B cell (primary cell): ENCODE measurements at regions not wholly inside any gene's neighbourhood (a gene's known extent, or its start where the extent isn't known, plus 50 kb on each side); places are given as distances from the start of the nearest gene placed in this dataset.
"Not testable (repeated sequence)": the region's sequence is repeated elsewhere in the genome, so short reads cannot be mapped to it uniquely, and the experiment has no call there.

ENCODE experiments used
- ATAC-seq: fragments of 200-7000 bp; cut with Tn5 transposase; one replicate; pipeline ENCODE4 v1.10.0; 2021; ENCODE audit warnings: low read depth, mild to moderate bottlenecking, moderate number of reproducible peaks, moderate library complexity
- CTCF ChIA-PET: fragments of 350-600 bp; sonication (Branson Sonifier 250); formaldehyde crosslinking; loops from one replicate; lab custom pipeline; 2021; ENCODE audit warnings: antibody characterized with exemption, inconsistent platforms; lab: Charles Lee
- POLR2A ChIA-PET: fragments of 350-600 bp; sonication (Branson Sonifier 250); formaldehyde crosslinking; loops from one replicate; lab custom pipeline; 2021; ENCODE audit warnings: antibody characterized with exemption; lab: Charles Lee
- DNase-seq: peaks from one replicate; pipeline ENCODE4 v3.0.0; 2013
- H2AFZ ChIP-seq: 2 replicates; pipeline ENCODE4 v1.6.1; 2012; ENCODE audit warnings: mild to moderate bottlenecking, low read depth, low read length; ENCODE audit not compliant: insufficient read depth, poor library complexity, severe bottlenecking
- H3K27ac ChIP-seq, 2 donors: 1 replicate in 1 of 2; 2 replicates in 1 of 2; pipeline ENCODE4 v1.5.1; 2012 to 2013; ENCODE audit warnings: low read length in 2 of 2, mild to moderate bottlenecking in 2 of 2, moderate library complexity in 1 of 2
- H3K27me3 ChIP-seq, 4 experiments: fragments of 200-600 bp in 1 of 4; sonication (generic) in 1 of 4; replicated peaks in 1 of 4; 1 replicate in 2 of 4; 2 replicates in 2 of 4; pipeline versions ENCODE4 v1.6.1 to v1.7.0; 2013 to 2016; ENCODE audit warnings: low read length in 3 of 4, mild to moderate bottlenecking in 2 of 4, mixed read lengths in 1 of 4, moderate library complexity in 1 of 4; ENCODE audit not compliant: insufficient read depth in 4 of 4, control insufficient read depth in 3 of 4; ENCODE audit errors: control extremely low read depth in 1 of 4
- H3K36me3 ChIP-seq, 2 experiments: replicated peaks in 1 of 2; 1 replicate in 1 of 2; 2 replicates in 1 of 2; pipeline versions ENCODE4 v1.6.1 to v1.7.1; 2013; ENCODE audit warnings: low read length in 1 of 2; ENCODE audit not compliant: insufficient read depth in 2 of 2, control insufficient read depth in 1 of 2; ENCODE audit errors: control extremely low read depth in 1 of 2, extremely low read depth in 1 of 2
- H3K4me1 ChIP-seq, 2 donors: fragments of 200-600 bp in 1 of 2; sonication (generic) in 1 of 2; 1 replicate in 1 of 2; 2 replicates in 1 of 2; pipeline versions ENCODE4 v1.5.1 to v1.6.1; 2013 to 2017; ENCODE audit warnings: low read length in 2 of 2; ENCODE audit not compliant: control insufficient read depth in 2 of 2, insufficient read depth in 2 of 2
- H3K4me2 ChIP-seq: replicated peaks from 2 replicates; pipeline ENCODE3; 2012; ENCODE audit warnings: mild to moderate bottlenecking, low read depth, low read length; ENCODE audit not compliant: poor library complexity, severe bottlenecking
- H3K4me3 ChIP-seq, 5 experiments: fragments of 200-600 bp in 1 of 5; sonication (generic) in 1 of 5; 1 replicate in 3 of 5; 2 replicates in 2 of 5; pipeline versions ENCODE4 v1.5.1 to v1.7.0; 2011 to 2016; ENCODE audit warnings: low read length in 4 of 5, mild to moderate bottlenecking in 4 of 5, low read depth in 2 of 5, control low read depth in 1 of 5, moderate library complexity in 1 of 5; ENCODE audit not compliant: insufficient read depth in 1 of 5; ENCODE audit errors: control extremely low read depth in 1 of 5, extremely low read depth in 1 of 5
- H3K79me2 ChIP-seq: fragments of 200-600 bp; sonication (generic); one replicate; pipeline ENCODE4 v1.6.0; 2016; ENCODE audit warnings: low read length; ENCODE audit not compliant: control insufficient read depth, insufficient read depth
- H3K9ac ChIP-seq: fragments of 200-600 bp; sonication (generic); 2 replicates; pipeline ENCODE4 v1.6.1; 2017; ENCODE audit warnings: mild to moderate bottlenecking, low read length, moderate library complexity
- H3K9me3 ChIP-seq, 3 donors: one replicate each; pipeline versions ENCODE4 v1.6.1 to v1.7.1; 2013; ENCODE audit warnings: low read length in 2 of 3; ENCODE audit not compliant: control insufficient read depth in 2 of 3, insufficient read depth in 1 of 3; ENCODE audit errors: control extremely low read depth in 1 of 3
- H4K20me1 ChIP-seq: 2 replicates; pipeline ENCODE4 v1.6.0; 2012; ENCODE audit warnings: mild to moderate bottlenecking, low read length; ENCODE audit not compliant: insufficient read depth, control insufficient read depth, poor library complexity, severe bottlenecking
- H3K27ac Mint-ChIP-seq: one replicate; pipeline ENCODE4 v1.8.0; 2021; ENCODE audit warnings: mixed read lengths
- H3K27me3 Mint-ChIP-seq: one replicate; pipeline ENCODE4 v1.8.0; 2021; ENCODE audit warnings: mixed read lengths
- H3K4me1 Mint-ChIP-seq: one replicate; pipeline ENCODE4 v1.8.0; 2021; ENCODE audit warnings: mixed read lengths
- H3K4me3 Mint-ChIP-seq: one replicate; pipeline ENCODE4 v1.8.0; 2021; ENCODE audit warnings: mixed read lengths
- H3K9me3 Mint-ChIP-seq: one replicate; pipeline ENCODE4 v1.8.0; 2022; ENCODE audit warnings: mixed read lengths; ENCODE audit not compliant: insufficient read depth
- CTCF ChIP-seq: fragments of 200-600 bp; IDR thresholded peaks from one replicate; pipeline ENCODE4 v1.8.0; 2022; ENCODE audit warnings: antibody characterized with exemption, mild to moderate bottlenecking
- EZH2 ChIP-seq: IDR thresholded peaks from 2 replicates; pipeline ENCODE4 v1.6.1; 2012; ENCODE audit warnings: borderline replicate concordance, low read depth, mild to moderate bottlenecking, moderate library complexity, low read length; ENCODE audit not compliant: insufficient read depth, poor library complexity, severe bottlenecking
- WGBS: methylation state at CpG from one replicate; pipeline ENCODE4 v1.1.5; 2013; ENCODE audit warnings: missing lambda C conversion rate; ENCODE audit not compliant: insufficient coverage; 5-methylcytosine and 5-hydroxymethylcytosine counted together
- intact Hi-C: fragments of 100-400 bp; cut with micrococcal nuclease; formaldehyde crosslinking; loops from one replicate; pipeline ENCODE4 v1.10.0; 2022

GRCh38 chr18:22285361-22286140 lies 116.2 kb downstream of the GATA6 start:
- POLR2A ChIA-PET: no interaction called here
- Histone ChIP-seq H3K4me3 (no peak overlapping the region), H3K27ac (no peak overlapping the region), H3K27me3 (no peaks in the 10 kb centered on the region), H3K4me2 (no peak overlapping the region), H4K20me1 (no peaks in the 10 kb centered on the region), H3K9ac (no peak overlapping the region), H3K4me1 (no peaks in the 10 kb centered on the region), H3K79me2 (no peaks in the 10 kb centered on the region), H3K36me3 (no peaks in the 10 kb centered on the region), H2AFZ (no peak overlapping the region), H3K9me3 (peaks cover 0 to 4% (median 0%) of the 10 kb centered on the region in 3 donors)
- no peak for ATAC-seq
- Mint-ChIP-seq H3K27ac (no peak overlapping the region), H3K4me3 (no peak overlapping the region), H3K9me3 (no peaks in the 10 kb centered on the region), H3K27me3 (no peaks in the 10 kb centered on the region), H3K4me1 (no peaks in the 10 kb centered on the region)
- 50% methylated on average over 1 of the region's 3 CpGs for WGBS
- CTCF ChIA-PET: no interaction called here
- intact Hi-C loops: no loop called here
- no peak for TF ChIP-seq EZH2
- no peak for TF ChIP-seq CTCF
- DNase-seq: no peak

GRCh38 chr18:22284581-22285360 lies 115.4 kb downstream of the GATA6 start:
- TF ChIP-seq CTCF: no peak
- no peak for TF ChIP-seq EZH2
- Mint-ChIP-seq H3K9me3 (no peaks in the 10 kb centered on the region), H3K4me1 (no peaks in the 10 kb centered on the region), H3K4me3 (no peak overlapping the region), H3K27me3 (no peaks in the 10 kb centered on the region), H3K27ac (no peak overlapping the region)
- H3K4me1 ChIP-seq: no peaks in the 10 kb centered on the region
- no peak overlapping the region for H3K4me2 ChIP-seq
- H3K36me3 ChIP-seq: no peaks in the 10 kb centered on the region
- no peaks in the 10 kb centered on the region for H4K20me1 ChIP-seq
- peaks cover 0 to 4% (median 0%) of the 10 kb centered on the region in 3 donors for H3K9me3 ChIP-seq
- H3K79me2 ChIP-seq: no peaks in the 10 kb centered on the region
- no peak overlapping the region for H3K9ac ChIP-seq
- no peak overlapping the region for H3K4me3 ChIP-seq
- no peak overlapping the region for H2AFZ ChIP-seq
- ChIA-PET POLR2A (no interaction called here), CTCF (no interaction called here)
- ATAC-seq: no peak
- WGBS: 80% methylated on average over 1 of the region's 3 CpGs
- H3K27ac ChIP-seq: no peak overlapping the region
- DNase-seq: no peak
- intact Hi-C loops: no loop called here
- no peaks in the 10 kb centered on the region for H3K27me3 ChIP-seq

- H3K4me1 Mint-ChIP-seq, H3K27ac ChIP-seq, ATAC-seq, H3K27ac Mint-ChIP-seq, H3K9me3 ChIP-seq, H4K20me1 ChIP-seq, H3K9ac ChIP-seq, H3K27me3 Mint-ChIP-seq, intact Hi-C loops, CTCF ChIA-PET, H3K4me2 ChIP-seq, H3K27me3 ChIP-seq, H3K4me3 Mint-ChIP-seq, H3K36me3 ChIP-seq, H3K79me2 ChIP-seq, DNase-seq, H3K4me3 ChIP-seq, POLR2A ChIA-PET, H3K9me3 Mint-ChIP-seq, H3K4me1 ChIP-seq, H2AFZ ChIP-seq: not testable (repeated sequence)
- WGBS: no CpG with 5 or more reads among the region's 4 CpGs
Measured at GRCh38 chr18:22283855-22284254, 114.5 kb downstream of the GATA6 start.
